Tibial nerve (tissue), 4 donors: ENCODE measurements at regions not wholly inside any gene's neighbourhood (a gene's known extent, or its start where the extent isn't known, plus 50 kb on each side); places are given as distances from the start of the nearest gene placed in this dataset.

Source experiments
- CTCF ChIP-seq, 5 experiments: fragments of 200-600 bp in 3 of 5; fragments of 450-650 bp in 2 of 5; sonication (generic) in 3 of 5; IDR thresholded peaks; one replicate each; pipeline ENCODE4 v1.5.1; 2016 to 2019; ENCODE audit warnings: antibody characterized with exemption in 5 of 5, mild to moderate bottlenecking in 3 of 5, moderate library complexity in 2 of 5
- EP300 ChIP-seq, 2 donors: sonication (generic); formaldehyde crosslinking; IDR thresholded peaks; one replicate each; pipeline ENCODE4 v1.6.1; 2017; ENCODE audit warnings: antibody characterized with exemption in 2 of 2, mild to moderate bottlenecking in 1 of 2
- POLR2A ChIP-seq, 2 donors: fragments of 450-650 bp; IDR thresholded peaks; one replicate each; pipeline ENCODE4 v1.6.1; 2017; ENCODE audit warnings: antibody characterized with exemption in 2 of 2, mild to moderate bottlenecking in 2 of 2, moderate library complexity in 2 of 2

- TF ChIP-seq CTCF (IDR thresholded peaks at IDR 0.05) (no peak), POLR2A (IDR thresholded peaks at IDR 0.05) (no peak), EP300 (IDR thresholded peaks at IDR 0.05) (no peak)
These were observed 85.0 kb upstream of the FAM241A start for GRCh38 chr4:112060212-112060611.
